ENCODE measurements at regions not wholly inside any gene's neighbourhood (a gene's known extent, or its start where the extent isn't known, plus 50 kb on each side); places are given as distances from the start of the nearest gene placed in this dataset.
"Not testable (repeated sequence)": the region's sequence is repeated elsewhere in the genome, so short reads cannot be mapped to it uniquely, and the experiment has no call there.

DNA sequence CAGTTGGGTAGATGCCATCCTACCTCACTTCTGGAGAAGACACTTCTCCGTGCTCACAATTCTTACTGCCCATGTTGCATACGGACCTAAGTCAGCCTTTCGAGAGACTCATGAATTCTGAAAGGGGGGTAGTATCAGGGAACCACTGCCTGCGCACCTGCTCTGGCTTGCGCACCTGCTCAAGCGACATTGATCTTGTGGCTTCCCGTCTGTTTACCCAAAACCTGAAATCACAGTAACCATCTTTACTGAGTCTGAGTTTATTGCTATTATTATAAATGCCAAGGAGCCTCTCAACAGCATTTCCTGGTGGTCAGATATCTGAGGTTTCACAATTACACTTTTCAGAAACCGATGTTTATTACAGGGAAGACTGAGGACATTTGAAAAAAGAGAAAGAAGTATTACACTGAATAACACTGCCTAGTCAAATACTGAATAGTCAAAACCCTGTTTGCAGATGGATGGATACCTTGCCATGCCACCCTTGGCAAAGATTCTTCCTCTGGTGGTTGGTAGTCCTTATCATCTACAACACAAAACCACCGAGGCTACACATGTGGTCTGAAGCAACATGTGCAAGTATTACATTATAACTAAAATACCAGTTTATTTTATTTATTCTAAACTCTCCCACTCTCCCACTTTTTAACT lies 208.7 kb downstream of the SIPA1L2 start:
- Histone ChIP-seq H3K9me3 (no peaks in the 10 kb centered on the region), H3K27ac (no peak overlapping the region), H3K4me3 (no peak overlapping the region), H3K36me3 (peaks cover 0 to 59% (median 0%) of the 10 kb centered on the region in 3 donors), H3K27me3 (no peaks in the 10 kb centered on the region), H3K4me1 (no peaks in the 10 kb centered on the region)
- no peak for DNase-seq
- TF ChIP-seq, protein P1, sequence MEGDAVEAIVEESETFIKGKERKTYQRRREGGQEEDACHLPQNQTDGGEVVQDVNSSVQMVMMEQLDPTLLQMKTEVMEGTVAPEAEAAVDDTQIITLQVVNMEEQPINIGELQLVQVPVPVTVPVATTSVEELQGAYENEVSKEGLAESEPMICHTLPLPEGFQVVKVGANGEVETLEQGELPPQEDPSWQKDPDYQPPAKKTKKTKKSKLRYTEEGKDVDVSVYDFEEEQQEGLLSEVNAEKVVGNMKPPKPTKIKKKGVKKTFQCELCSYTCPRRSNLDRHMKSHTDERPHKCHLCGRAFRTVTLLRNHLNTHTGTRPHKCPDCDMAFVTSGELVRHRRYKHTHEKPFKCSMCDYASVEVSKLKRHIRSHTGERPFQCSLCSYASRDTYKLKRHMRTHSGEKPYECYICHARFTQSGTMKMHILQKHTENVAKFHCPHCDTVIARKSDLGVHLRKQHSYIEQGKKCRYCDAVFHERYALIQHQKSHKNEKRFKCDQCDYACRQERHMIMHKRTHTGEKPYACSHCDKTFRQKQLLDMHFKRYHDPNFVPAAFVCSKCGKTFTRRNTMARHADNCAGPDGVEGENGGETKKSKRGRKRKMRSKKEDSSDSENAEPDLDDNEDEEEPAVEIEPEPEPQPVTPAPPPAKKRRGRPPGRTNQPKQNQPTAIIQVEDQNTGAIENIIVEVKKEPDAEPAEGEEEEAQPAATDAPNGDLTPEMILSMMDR (IDR thresholded peaks at IDR 0.05), result no peak
- no peak for TF ChIP-seq POLR2A (IDR thresholded peaks at IDR 0.05)

DNA sequence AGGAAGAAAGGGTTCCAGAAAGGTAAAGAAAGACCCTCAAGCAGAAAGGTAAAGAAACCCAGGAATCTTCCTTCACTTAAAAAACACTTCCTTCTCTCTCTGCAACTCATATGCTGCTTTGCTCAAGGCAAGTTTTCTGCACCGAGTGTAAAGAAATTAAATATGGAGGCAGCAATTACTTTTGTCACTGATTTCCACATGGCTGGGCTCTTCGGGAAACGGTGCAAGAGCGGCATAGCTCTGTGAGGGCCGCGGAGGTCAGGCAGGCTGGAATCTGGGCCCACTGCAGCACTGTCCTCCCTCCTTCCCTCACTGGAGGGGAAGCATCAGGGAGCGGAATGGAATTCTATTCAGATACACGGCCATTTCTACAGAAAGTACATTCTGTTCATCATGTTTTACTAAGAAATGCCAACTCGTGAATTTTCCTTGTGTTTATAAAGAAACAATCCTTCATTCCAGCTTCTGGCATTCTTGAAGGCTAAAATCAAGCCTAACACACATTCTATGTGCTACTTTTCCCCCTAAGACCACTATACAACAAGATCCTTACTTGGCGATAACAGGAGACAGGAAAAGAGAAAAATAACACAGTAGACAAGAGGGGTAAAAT lies 212.2 kb downstream of the SIPA1L2 start:
- DNase-seq, result no peak
- H3K36me3 ChIP-seq, result peaks cover 0 to 55% (median 0%) of the 10 kb centered on the region in 3 donors
- no peaks in the 10 kb centered on the region for H3K4me1 ChIP-seq

DNA sequence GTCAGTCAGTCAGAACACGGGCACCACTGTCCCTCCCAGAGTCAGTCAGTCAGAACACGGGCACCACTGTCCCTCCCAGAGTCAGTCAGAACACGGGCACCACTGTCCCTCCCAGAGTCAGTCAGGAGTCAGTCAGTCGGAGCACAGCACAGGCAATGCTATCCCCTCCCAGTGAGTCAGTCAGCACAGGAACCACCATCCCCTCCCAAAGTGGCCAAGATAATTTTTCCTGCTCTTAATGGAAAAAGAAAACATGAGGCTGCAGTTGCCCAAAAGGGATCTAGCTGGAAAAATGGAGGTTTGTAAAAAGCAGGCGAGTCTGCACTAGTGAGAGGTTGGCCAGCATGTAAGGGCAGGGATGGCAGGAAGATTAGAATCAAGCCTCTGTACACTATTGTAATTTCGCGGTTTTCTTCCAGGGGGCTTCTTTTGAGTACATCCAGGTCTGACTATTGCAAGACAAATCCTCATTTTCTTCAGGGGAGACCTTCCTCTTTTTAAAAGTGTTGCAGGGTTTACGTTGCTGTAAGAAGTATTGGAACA lies 213.8 kb downstream of the SIPA1L2 start:
- Histone ChIP-seq H3K4me1 (no peaks in the 10 kb centered on the region), H3K27ac (no peak overlapping the region), H3K27me3 (no peaks in the 10 kb centered on the region), H3K36me3 (peaks cover 0 to 67% (median 0%) of the 10 kb centered on the region in 3 donors), H3K9me3 (no peaks in the 10 kb centered on the region), H3K4me3 (no peak overlapping the region)
- DNase-seq, result no peak
- TF ChIP-seq, protein P1 (IDR thresholded peaks at IDR 0.05), result no peak
- no peak for TF ChIP-seq POLR2A (IDR thresholded peaks at IDR 0.05)

More for the DNA sequence above, 212.2 kb downstream of the SIPA1L2 start:
- no peaks in the 10 kb centered on the region for H3K27me3 ChIP-seq
- H3K4me3 ChIP-seq, result no peak overlapping the region
- no peak overlapping the region for H3K27ac ChIP-seq
- TF ChIP-seq, protein P1 (IDR thresholded peaks at IDR 0.05), result no peak
- TF ChIP-seq POLR2A (IDR thresholded peaks at IDR 0.05), result no peak
- no peaks in the 10 kb centered on the region for H3K9me3 ChIP-seq

DNA sequence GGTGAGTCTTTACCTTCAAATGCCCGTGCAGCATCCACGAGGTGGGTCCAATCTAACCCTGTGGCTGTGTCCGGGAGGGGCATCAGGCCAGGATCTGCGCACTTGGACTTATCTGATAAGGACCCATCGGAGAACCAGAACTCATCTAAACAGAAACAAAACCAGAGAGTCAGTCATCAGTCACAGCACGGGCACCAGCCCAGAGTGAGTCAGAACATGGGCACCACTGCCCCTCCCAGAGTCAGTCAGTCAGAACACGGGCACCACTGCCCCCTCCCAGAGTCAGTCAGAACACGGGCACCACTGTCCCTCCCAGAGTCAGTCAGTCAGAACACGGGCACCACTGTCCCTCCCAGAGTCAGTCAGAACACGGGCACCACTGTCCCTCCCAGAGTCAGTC lies 214.5 kb downstream of the SIPA1L2 start:
- H3K4me3 ChIP-seq, H3K27ac ChIP-seq, H3K9me3 ChIP-seq, DNase-seq, H3K27me3 ChIP-seq, H3K4me1 ChIP-seq: not testable (repeated sequence)
- H3K36me3 ChIP-seq, result peaks cover 0 to 70% (median 0%) of the 10 kb centered on the region in 3 donors

DNA sequence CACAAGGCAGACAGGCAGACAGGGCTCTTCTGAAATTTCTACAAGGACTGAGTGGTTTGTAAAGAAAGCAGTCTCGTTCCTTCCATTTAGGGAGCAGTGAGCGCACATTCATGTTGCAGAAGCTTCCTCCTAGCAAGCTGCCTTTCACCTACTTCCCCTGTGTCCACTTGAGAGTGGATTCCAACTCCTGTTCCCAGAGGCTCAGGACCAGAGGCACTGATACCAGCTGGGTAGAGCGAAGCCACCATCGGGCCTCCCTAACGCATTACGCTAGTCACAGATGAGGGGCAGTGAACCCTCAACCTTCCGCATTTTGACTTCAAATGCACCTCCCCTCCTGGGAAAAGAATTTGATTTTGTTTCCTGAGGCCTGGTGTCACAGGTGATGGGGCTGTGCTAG lies 215.8 kb downstream of the SIPA1L2 start:
- H3K9me3 ChIP-seq, result peaks cover 0 to 6% (median 2%) of the 10 kb centered on the region in 4 donors
- H3K4me1 ChIP-seq, result no peaks in the 10 kb centered on the region
- DNase-seq, result no peak
- no peak overlapping the region for H3K27ac ChIP-seq
- no peak overlapping the region for H3K4me3 ChIP-seq
- H3K27me3 ChIP-seq, result no peaks in the 10 kb centered on the region
- no peak for TF ChIP-seq POLR2A (IDR thresholded peaks at IDR 0.05)
- TF ChIP-seq, protein P1 (IDR thresholded peaks at IDR 0.05), result no peak
- peaks cover 0 to 63% (median 0%) of the 10 kb centered on the region in 3 donors for H3K36me3 ChIP-seq

DNA sequence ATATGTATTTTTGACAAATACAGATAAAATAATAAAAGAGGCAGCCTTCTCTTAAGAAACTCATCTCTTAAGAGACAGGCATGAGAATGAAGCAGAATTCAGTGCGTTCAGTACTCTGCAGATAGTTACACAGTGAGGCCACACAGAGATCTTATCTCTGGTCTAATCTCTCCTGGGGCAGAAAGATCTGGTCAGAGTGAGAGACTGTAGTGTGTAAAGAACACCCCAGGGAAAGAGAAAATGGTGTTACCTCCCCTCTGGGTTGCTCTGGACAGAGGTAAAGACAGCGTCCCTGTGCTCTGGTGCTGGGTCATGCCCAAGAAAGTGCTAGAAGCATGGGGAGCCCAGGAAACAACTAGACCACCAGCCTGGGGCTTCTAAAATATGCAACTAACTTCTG lies 216.3 kb downstream of the SIPA1L2 start:
- H3K27ac ChIP-seq, result no peak overlapping the region
- TF ChIP-seq, protein P1 (IDR thresholded peaks at IDR 0.05), result no peak
- TF ChIP-seq POLR2A (IDR thresholded peaks at IDR 0.05), result no peak
- peaks cover 0 to 7% (median 2%) of the 10 kb centered on the region in 4 donors for H3K9me3 ChIP-seq
- H3K4me1 ChIP-seq, result no peaks in the 10 kb centered on the region
- H3K36me3 ChIP-seq, result peaks cover 0 to 63% (median 0%) of the 10 kb centered on the region in 3 donors
- no peaks in the 10 kb centered on the region for H3K27me3 ChIP-seq
- no peak for DNase-seq
- no peak overlapping the region for H3K4me3 ChIP-seq

All from Peyer's patch (tissue), 4 donors.